DOHH2 (cell line): ENCODE measurements at regions not wholly inside any gene's neighbourhood (a gene's known extent, or its start where the extent isn't known, plus 50 kb on each side); places are given as distances from the start of the nearest gene placed in this dataset.
"Not testable (repeated sequence)": the region's sequence is repeated elsewhere in the genome, so short reads cannot be mapped to it uniquely, and the experiment has no call there.

Source experiments
- H3F3A ChIP-seq: fragments of 200-600 bp; sonication (generic), shearing (Covaris generic); 2 replicates; pipeline ENCODE4 v1.6.0; 2016; ENCODE audit warnings: antibody characterized with exemption, mild to moderate bottlenecking; ENCODE audit not compliant: control insufficient read depth, insufficient read depth
- H3K27ac ChIP-seq: fragments of 200-600 bp; sonication (generic); 2 replicates; pipeline ENCODE4 v1.5.1; 2014; ENCODE audit warnings: low read depth, mild to moderate bottlenecking, low read length, moderate library complexity
- H3K27me3 ChIP-seq: fragments of 200-600 bp; sonication (generic); 2 replicates; pipeline ENCODE4 v1.6.1; 2014; ENCODE audit warnings: mild to moderate bottlenecking, low read length, mixed read lengths; ENCODE audit not compliant: control insufficient read depth
- H3K36me3 ChIP-seq: fragments of 200-600 bp; sonication (generic); 2 replicates; pipeline ENCODE4 v1.6.1; 2014; ENCODE audit warnings: mild to moderate bottlenecking, low read length, moderate library complexity, mixed read lengths; ENCODE audit not compliant: control insufficient read depth
- H3K4me1 ChIP-seq: fragments of 200-600 bp; sonication (generic); 2 replicates; pipeline ENCODE4 v1.6.1; 2014; ENCODE audit warnings: mild to moderate bottlenecking, low read length, mixed read lengths; ENCODE audit not compliant: control insufficient read depth
- H3K4me2 ChIP-seq: fragments of 200-600 bp; sonication (generic); 2 replicates; pipeline ENCODE4 v1.6.0; 2014; ENCODE audit warnings: mild to moderate bottlenecking, low read length, moderate library complexity
- H3K4me3 ChIP-seq: fragments of 200-600 bp; sonication (generic); 2 replicates; pipeline ENCODE4 v1.5.1; 2014; ENCODE audit warnings: mild to moderate bottlenecking, low read length, mixed read lengths
- H3K79me2 ChIP-seq: fragments of 200-600 bp; sonication (generic); 2 replicates; pipeline ENCODE4 v1.6.1; 2014; ENCODE audit warnings: mild to moderate bottlenecking, low read length, mixed read lengths; ENCODE audit not compliant: control insufficient read depth
- H3K9me2 ChIP-seq: fragments of 200-600 bp; sonication (generic); replicated peaks from 2 replicates; pipeline ENCODE4 v1.6.1; 2014; ENCODE audit warnings: mild to moderate bottlenecking, low read length, mixed read lengths; ENCODE audit not compliant: control insufficient read depth
- H3K9me3 ChIP-seq: fragments of 200-600 bp; sonication (generic); 2 replicates; pipeline ENCODE4 v1.6.1; 2014; ENCODE audit warnings: antibody characterized with exemption, low read length, mixed read lengths; ENCODE audit not compliant: control insufficient read depth, insufficient read depth
- H4K20me1 ChIP-seq: fragments of 200-600 bp; sonication (generic); 2 replicates; pipeline ENCODE4 v1.6.0; 2014; ENCODE audit warnings: low read depth, mild to moderate bottlenecking, antibody characterized with exemption, low read length, moderate library complexity; ENCODE audit not compliant: control insufficient read depth, insufficient read depth
- EZH2phosphoT487 ChIP-seq: fragments of 200-600 bp; sonication (generic); IDR thresholded peaks from 2 replicates; pipeline ENCODE4 v1.6.1; 2017; ENCODE audit warnings: borderline replicate concordance, mild to moderate bottlenecking, antibody characterized with exemption, low read length, moderate library complexity, mixed read lengths
- TF ChIP-seq, protein P1 (sequence below): fragments of 200-600 bp; sonication (generic); IDR thresholded peaks from one replicate; pipeline ENCODE4 v1.5.1; 2014; ENCODE audit warnings: antibody characterized with exemption, mild to moderate bottlenecking, low read depth, low read length; ENCODE audit not compliant: poor library complexity, severe bottlenecking

GRCh38 chr17:68675723-68676122 is 74.6 kb upstream of the FAM20A start:
- Histone ChIP-seq H3K4me1 (no peaks in the 10 kb centered on the region), H3K27ac (no peak overlapping the region), H3K9me3 (no peaks in the 10 kb centered on the region), H3K4me3 (no peak overlapping the region), H3K79me2 (no peaks in the 10 kb centered on the region), H3K36me3 (no peaks in the 10 kb centered on the region), H3K4me2 (no peak overlapping the region), H3F3A (no peaks in the 10 kb centered on the region), H3K27me3 (no peaks in the 10 kb centered on the region; the same call in 1 of the 2 replicates), H4K20me1 (no peaks in the 10 kb centered on the region), H3K9me2 (no peaks in the 10 kb centered on the region)
- TF ChIP-seq, protein P1, sequence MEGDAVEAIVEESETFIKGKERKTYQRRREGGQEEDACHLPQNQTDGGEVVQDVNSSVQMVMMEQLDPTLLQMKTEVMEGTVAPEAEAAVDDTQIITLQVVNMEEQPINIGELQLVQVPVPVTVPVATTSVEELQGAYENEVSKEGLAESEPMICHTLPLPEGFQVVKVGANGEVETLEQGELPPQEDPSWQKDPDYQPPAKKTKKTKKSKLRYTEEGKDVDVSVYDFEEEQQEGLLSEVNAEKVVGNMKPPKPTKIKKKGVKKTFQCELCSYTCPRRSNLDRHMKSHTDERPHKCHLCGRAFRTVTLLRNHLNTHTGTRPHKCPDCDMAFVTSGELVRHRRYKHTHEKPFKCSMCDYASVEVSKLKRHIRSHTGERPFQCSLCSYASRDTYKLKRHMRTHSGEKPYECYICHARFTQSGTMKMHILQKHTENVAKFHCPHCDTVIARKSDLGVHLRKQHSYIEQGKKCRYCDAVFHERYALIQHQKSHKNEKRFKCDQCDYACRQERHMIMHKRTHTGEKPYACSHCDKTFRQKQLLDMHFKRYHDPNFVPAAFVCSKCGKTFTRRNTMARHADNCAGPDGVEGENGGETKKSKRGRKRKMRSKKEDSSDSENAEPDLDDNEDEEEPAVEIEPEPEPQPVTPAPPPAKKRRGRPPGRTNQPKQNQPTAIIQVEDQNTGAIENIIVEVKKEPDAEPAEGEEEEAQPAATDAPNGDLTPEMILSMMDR = no peak
- TF ChIP-seq EZH2phosphoT487 = no peak

DNA sequence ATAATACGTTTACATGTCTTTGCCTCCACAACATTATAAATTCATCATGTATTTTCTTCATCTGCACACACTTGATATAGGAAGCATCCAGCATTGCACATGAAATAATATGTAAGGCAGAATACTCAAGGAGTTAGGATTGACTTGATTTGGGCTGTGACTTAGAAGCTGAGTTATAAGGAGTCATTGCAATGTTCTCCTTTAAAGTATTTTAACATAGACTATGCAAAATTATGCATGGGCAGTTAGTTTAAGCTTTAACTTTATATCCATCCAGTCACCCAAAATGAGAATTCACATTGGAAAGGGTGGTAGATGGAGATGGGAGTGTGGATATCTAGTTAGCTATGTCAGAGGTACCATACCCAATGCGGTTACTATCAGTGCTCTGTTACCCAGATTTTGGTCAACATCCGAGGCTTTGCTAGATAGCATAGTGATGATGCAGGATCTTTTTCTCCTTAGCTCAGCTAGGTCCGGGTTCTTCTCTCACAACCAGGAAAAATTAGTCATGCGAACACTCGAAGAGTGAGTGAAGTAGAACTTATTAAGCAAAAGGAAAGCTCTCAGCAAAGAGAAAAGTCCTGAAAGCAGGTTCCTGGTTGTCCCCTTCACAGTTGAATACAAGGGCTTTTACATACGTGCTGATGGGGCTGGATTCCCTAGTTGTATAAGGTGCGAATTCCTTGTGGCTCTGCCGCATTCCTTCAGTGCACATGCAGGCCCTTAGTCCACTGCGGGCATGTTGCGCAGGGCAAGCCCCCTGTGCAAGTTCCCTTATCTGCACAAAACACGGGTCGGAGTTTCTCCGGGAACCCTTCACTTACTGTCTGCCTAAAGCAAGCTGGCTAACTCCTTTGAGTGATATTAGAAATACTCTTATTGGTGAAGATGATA is 73.1 kb upstream of the FAM20A start:
- no peak for TF ChIP-seq EZH2phosphoT487
- TF ChIP-seq, protein P1 = no peak
- Histone ChIP-seq H3K4me1 (no peaks in the 10 kb centered on the region), H3K27ac (no peak overlapping the region), H3K27me3 (no peaks in the 10 kb centered on the region; the same call in 1 of the 2 replicates), H3K4me3 (no peak overlapping the region), H3K4me2 (no peak overlapping the region), H3K79me2 (no peaks in the 10 kb centered on the region), H3K9me3 (no peaks in the 10 kb centered on the region), H3F3A (no peaks in the 10 kb centered on the region), H3K9me2 (no peaks in the 10 kb centered on the region), H3K36me3 (no peaks in the 10 kb centered on the region), H4K20me1 (no peaks in the 10 kb centered on the region)

DNA sequence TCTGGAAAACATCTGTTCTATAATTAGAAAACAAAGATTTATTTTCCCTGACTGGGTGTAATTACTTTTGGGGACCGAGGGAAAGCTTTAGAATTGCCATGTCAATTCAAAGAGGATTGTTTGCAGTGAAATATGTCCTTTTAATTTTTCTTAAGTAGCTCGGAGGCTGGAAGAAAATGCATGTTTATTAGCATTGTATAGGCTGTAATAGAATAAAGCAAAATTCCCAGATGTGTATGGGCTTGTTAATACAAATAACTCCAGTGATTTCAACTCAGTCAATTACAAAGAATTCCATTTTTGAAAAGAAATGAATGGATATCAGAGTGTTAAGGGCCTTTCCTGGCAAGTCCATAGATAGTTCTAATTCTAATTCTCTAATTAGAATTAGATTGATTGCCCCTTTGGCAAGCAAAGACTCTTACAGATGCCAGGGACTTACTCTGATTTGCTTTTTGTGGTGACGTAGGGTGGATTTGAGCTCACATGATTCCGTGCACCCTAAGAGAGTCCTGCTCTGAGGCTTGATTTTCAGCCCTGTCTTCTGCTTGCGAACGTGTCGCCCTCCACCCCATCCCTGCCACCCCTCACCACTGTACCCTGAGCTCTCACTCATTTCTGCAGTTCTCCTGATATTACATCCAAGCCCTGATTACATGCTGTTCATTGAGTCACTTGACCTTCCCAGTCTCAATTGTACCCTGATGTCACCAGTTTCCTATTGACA is 70.0 kb upstream of the FAM20A start:
- no peaks in the 10 kb centered on the region for H3K4me1 ChIP-seq
- H3K27me3 ChIP-seq = no peaks in the 10 kb centered on the region; the same call in 1 of the 2 replicates
- no peak overlapping the region for H3K4me2 ChIP-seq
- no peak overlapping the region for H3K4me3 ChIP-seq
- H3F3A ChIP-seq = no peaks in the 10 kb centered on the region
- TF ChIP-seq, protein P1 = no peak
- TF ChIP-seq EZH2phosphoT487 = no peak
- no peaks in the 10 kb centered on the region for H3K9me3 ChIP-seq
- no peak overlapping the region for H3K27ac ChIP-seq
- no peaks in the 10 kb centered on the region for H3K79me2 ChIP-seq
- H4K20me1 ChIP-seq = no peaks in the 10 kb centered on the region
- no peaks in the 10 kb centered on the region for H3K9me2 ChIP-seq
- no peaks in the 10 kb centered on the region for H3K36me3 ChIP-seq

- H3K79me2 ChIP-seq, H3F3A ChIP-seq, H3K4me3 ChIP-seq, H3K27me3 ChIP-seq, H4K20me1 ChIP-seq, H3K4me2 ChIP-seq, H3K36me3 ChIP-seq, H3K27ac ChIP-seq, H3K4me1 ChIP-seq, H3K9me2 ChIP-seq, H3K9me3 ChIP-seq: not testable (repeated sequence)
Measured at GRCh38 chr17:68666438-68666837, 65.3 kb upstream of the FAM20A start.
